GM21526 (cell line): ENCODE measurements at regions not wholly inside any gene's neighbourhood (a gene's known extent, or its start where the extent isn't known, plus 50 kb on each side); places are given as distances from the start of the nearest gene placed in this dataset.

Source experiments
- ATAC-seq: cut with Tn5 transposase; IDR thresholded peaks from one replicate; pipeline ENCODE4 v1.9.1; 2021; ENCODE audit warnings: moderate library complexity; ENCODE audit not compliant: unreplicated experiment, low FRiP score

- ATAC-seq: no peak
Observed at GRCh38 chr2:226447338-226448300, 352.0 kb downstream of the IRS1 start.

DNA sequence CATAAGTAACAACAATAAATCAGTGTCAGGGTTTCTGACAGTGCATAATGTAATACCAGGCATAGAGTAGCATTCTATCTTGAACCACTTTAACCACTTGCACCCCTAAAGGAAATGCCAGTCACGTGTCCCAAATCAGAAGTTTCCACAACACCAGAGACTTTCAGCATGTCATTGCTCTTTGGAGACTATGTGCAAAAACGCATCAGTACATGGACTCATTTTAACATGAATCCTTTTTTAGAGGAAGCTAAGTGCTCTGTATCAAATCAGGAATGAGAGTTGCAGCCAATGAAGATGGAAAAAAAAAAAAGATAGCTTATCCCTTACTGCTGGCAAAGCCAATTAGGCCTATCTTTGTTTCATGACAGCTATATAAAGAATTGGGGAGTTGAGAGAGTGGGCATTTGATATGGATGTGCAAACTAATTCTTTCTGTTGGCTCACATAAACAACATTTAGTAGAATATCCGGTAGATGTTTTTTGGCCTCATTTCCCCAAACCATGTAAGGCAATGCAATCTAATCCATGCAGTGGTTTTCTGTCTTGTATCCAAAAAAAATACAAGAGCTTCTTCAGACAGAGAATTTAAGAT is 353.1 kb downstream of the IRS1 start:
- no peak for ATAC-seq

DNA sequence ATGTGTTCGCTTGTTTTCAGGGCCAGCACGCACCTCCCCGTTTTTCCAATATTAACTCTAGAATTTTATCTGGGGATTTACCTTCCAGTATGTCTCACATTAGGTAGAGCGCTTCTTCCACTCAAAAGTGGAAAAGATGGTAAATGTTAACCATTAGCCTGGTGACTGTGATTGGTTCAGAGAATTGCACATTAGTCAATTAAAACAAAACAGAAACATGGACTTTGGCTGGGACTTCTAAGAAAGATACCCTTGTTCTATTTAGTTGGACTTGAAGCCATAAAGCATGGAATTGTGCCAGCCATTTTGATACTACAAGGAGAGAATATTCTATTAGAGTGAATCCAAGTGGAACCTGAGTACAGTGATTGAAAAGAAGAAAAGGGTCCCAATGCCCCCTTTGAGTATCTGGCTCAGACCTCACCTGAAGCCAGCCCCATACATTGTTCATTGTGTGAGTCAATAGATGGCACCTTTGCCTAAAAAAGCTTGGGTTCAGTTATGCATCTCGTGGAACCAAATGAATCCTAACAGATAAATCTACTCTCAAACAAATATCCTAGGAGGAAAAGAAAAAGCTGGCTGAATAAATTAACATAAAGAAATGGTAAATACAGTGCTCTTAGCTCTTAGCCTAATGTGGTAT is 354.3 kb downstream of the IRS1 start:
- ATAC-seq: no peak

- ATAC-seq: no peak
Observed at GRCh38 chr2:226443112-226443511, 356.5 kb downstream of the IRS1 start.

DNA sequence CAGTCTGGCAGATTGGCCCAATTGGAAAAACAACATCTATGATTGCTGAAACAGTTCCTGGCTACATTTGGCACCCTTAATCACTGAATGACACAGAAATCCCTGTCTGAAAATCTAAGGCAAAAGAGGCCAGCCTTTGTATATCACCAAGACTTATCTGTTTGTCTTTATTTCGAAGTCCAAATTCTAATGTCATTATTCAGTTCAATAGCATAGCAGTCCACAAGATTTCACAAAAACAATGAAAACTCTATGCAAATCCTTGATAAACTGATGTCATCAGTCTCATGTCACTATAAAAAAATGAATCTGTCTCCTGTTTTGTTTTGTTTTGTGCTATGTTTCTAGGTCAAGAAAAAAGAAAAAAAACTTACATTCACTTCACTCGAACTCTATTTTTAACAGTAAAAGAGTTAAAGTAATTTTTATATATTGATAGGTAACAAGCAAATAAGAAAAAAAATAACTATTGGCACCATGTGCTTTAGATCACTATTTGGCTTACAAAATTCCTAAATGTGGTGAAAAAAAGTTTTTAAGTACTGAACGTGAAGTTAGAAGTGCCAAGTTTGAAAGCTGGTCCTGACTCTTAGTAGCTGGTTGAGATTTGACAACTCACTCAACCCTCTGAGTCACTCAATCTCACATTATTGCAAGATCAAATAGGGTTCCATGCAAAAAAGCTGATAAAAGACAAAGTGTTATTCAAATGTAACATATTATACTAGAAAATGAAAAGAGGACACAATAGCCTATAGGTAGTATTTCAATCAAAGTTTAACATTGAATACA is 359.3 kb downstream of the IRS1 start:
- no peak for ATAC-seq

GRCh38 chr2:226439337-226439736 is 360.3 kb downstream of the IRS1 start:
- no peak for ATAC-seq

DNA sequence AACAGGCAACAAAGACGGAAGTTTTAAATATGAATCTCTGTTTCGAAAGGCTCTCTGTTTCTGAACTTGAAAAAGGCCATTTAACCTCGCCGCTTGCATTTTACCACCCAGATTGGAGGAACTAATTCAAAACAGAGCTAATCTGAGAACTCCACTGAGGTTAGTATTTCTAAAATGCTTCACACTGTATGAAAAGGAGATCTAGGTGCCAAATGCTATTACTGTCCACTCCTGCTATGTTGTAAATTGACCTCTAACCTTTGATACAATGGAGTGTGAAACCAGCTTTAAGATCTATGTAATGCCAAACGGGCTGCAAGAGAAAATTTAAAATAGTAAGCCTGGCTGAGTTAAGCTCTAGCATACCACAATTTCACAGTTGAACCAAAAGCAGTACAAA is 364.5 kb downstream of the IRS1 start:
- no peak for ATAC-seq

DNA sequence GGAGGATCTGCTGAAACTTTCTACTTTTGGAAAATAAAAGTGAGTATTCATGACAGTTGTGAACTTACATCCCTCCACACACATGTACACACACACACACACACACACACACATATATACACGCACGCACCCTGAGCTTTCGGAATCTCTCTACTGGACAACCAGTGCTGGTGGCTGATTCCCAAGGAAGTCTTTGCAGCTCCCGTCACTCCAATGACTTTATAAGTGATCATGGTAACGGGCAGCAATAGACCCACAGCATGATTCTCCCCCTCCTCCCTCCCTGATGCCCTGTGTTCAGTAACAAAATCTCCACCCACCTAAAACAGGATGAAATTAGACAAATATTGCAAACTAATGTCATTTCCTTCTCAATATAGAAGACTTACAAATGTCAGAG is 364.9 kb downstream of the IRS1 start:
- no peak for ATAC-seq

GRCh38 chr2:226431288-226431948 is 368.2 kb downstream of the IRS1 start:
- no peak for ATAC-seq

DNA sequence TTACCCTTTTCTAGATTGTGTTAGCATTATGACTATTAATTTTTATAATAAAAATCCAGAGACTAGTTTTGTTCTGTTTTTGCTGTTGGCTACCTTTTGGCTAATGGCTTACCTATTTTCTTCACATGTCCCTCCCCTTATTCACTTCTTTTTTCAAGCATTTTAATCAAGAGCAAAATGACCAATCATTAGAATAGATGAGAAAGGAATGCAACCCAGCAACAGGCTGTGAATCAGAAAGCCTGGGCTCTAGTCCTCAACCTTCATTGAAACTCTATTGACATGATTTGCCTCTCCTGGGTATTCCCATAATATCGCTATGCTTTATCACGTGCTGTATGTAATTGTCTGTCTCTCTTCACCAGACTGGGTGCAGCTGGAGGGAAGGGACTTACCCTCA is 370.1 kb downstream of the IRS1 start:
- no peak for ATAC-seq

DNA sequence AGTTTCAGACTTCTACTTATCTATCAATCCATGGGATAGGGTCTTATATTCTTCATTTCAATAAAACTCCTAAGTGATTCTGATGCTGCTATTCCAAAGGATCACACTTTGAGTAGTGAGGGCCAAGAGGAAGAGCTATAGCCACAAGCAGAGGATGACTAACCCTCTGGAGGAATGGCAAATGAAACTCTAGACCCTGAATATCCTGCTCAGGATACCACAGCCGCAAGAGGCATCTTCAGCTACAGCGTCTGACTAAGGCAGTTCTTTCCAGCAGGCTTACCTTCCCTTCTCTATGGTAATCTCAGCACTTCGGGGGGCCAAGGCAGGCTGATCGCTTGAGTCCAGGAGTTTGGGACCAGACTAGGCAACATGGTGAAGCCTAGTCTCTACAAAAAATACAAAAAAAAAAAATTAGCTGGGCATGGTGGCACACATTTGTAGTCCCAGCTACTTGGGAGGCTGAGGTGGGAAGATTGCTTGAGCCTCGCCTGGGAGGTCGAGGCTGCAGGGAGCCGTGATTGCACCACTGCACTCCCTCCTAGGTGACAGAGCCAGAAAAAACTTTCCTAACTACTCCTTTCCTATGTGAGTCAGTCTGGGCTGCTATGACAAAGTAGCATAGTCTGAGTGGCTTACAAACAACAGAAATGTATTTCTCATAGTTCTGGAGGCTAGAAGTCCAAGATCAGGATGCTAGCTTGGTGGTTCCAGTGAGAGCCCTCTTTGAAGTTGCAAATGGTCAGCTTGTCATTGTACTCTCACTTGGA is 371.9 kb downstream of the IRS1 start:
- no peak for ATAC-seq

GRCh38 chr2:226426292-226426736 is 373.3 kb downstream of the IRS1 start:
- no peak for ATAC-seq

DNA sequence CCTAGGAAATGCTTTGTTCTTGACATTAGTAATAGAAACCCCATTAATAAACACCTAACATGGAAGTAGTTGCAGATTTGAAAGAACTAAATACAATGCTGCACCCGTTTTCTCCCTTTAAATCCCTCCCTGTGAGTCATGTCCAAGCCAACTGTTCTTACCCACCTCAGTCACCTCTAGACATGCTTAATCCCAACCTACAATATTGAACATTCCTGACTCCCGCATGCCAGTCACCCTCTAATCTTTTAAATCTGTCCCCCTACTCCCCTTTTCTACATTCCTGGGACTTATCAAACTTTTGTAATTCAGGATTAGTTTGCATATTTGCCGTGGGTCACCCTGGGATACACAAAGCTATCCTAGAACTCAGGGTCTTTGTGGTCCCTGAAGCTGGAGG is 374.6 kb downstream of the IRS1 start:
- no peak for ATAC-seq

DNA sequence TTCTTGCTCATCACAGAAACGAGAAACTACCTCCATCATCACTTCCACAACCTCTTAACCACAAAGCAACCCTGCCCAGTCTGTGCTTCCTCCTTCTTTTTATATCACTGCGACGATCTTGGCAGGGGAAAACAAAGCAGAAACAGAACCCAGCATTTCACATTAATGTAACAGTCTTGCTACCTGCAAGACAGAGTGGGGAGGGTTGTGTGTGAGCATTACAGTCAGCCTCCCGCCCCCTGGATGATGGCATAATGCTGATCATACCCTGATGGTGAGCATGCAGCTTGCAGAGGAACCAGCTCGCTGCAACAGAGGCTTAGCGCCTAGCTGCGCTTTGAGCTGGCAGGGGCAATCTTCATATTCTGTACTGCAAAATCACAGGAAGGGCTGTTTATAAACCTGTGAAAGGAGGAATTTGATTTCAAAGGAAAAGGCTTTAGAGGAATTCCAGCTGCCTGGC is 376.1 kb downstream of the IRS1 start:
- peak; percentile 79 for ATAC-seq

GRCh38 chr2:226420646-226421045 is 379.0 kb downstream of the IRS1 start:
- no peak for ATAC-seq

DNA sequence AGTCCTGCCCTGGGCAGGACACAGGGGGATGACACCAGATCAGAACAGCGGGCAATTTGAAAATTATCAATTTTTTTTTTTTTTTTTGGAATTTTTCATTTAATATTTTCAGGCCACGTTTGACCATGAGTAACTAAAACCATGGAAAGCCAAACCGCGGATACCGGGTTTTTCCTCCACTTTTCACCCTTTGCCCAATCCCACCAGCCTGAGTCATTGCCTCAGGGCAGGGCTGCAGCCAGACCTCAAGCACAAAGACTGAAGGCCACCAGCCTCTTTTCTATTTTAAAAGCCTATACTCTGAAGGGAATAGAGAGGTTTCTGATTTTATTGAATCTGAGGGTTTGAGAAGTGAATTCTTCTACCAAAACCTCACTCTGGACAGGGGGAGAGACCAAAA is 381.1 kb downstream of the IRS1 start:
- ATAC-seq: no peak

- no peak for ATAC-seq
Observed at GRCh38 chr2:226414335-226414734, 385.3 kb downstream of the IRS1 start.

- ATAC-seq: no peak
Observed at GRCh38 chr2:226413498-226414130, 386.0 kb downstream of the IRS1 start.
